GM12873 (cell line): ENCODE measurements at regions not wholly inside any gene's neighbourhood (a gene's known extent, or its start where the extent isn't known, plus 50 kb on each side); places are given as distances from the start of the nearest gene placed in this dataset.

ENCODE experiments used
- CTCF ChIP-seq: IDR thresholded peaks from 2 replicates; pipeline ENCODE4 v1.5.1; 2012; ENCODE audit warnings: low read depth, mild to moderate bottlenecking, moderate library complexity, low read length, control low read depth; ENCODE audit not compliant: insufficient read depth; ENCODE audit errors: missing control alignments

GRCh38 chr3:135869439-135870105, 96.0 kb upstream of the PPP2R3A start:
- no peak for TF ChIP-seq CTCF

- no peak for TF ChIP-seq CTCF
These were observed 94.2 kb upstream of the PPP2R3A start for GRCh38 chr3:135871311-135871710.

GRCh38 chr3:135874035-135874434, 91.5 kb upstream of the PPP2R3A start:
- TF ChIP-seq CTCF = no peak

GRCh38 chr3:135878501-135878900, 87.0 kb upstream of the PPP2R3A start:
- no peak for TF ChIP-seq CTCF

- no peak for TF ChIP-seq CTCF
These were observed 79.6 kb upstream of the PPP2R3A start for GRCh38 chr3:135885885-135886284.

GRCh38 chr3:135887220-135887619, 78.3 kb upstream of the PPP2R3A start:
- TF ChIP-seq CTCF = no peak

GRCh38 chr3:135889443-135889842, 76.1 kb upstream of the PPP2R3A start:
- TF ChIP-seq CTCF = no peak
